GM23338 (cell line): ENCODE measurements at regions not wholly inside any gene's neighbourhood (a gene's known extent, or its start where the extent isn't known, plus 50 kb on each side); places are given as distances from the start of the nearest gene placed in this dataset.

Experiments
- CTCF ChIP-seq, 2 experiments: fragments of 200-600 bp in 1 of 2; sonication (generic) in 1 of 2; conservative IDR thresholded peaks; 2 replicates each; pipeline versions ENCODE4 v1.5.1 to v1.6.1; 2016 to 2017; ENCODE audit warnings: antibody characterized with exemption in 2 of 2, low read depth in 2 of 2, mild to moderate bottlenecking in 2 of 2, moderate library complexity in 1 of 2
- REST ChIP-seq: IDR thresholded peaks from one replicate; pipeline ENCODE4 v1.6.1; 2018; ENCODE audit warnings: antibody characterized with exemption; ENCODE audit not compliant: unreplicated experiment

- TF ChIP-seq CTCF (conservative IDR thresholded peaks at IDR 0.05; ENCODE audit: low read depth in 2 of 2) (0 out of 4 replicates have a peak, but pooled peaks of 1 of the 2 experiments have one; percentile 10), REST (no peak)
Measured at GRCh38 chr13:76822698-76823267, 63.4 kb downstream of the KCTD12 start.
